ENCODE measurements at regions not wholly inside any gene's neighbourhood (a gene's known extent, or its start where the extent isn't known, plus 50 kb on each side); places are given as distances from the start of the nearest gene placed in this dataset.
"Not testable (repeated sequence)": the region's sequence is repeated elsewhere in the genome, so short reads cannot be mapped to it uniquely, and the experiment has no call there.

DNA sequence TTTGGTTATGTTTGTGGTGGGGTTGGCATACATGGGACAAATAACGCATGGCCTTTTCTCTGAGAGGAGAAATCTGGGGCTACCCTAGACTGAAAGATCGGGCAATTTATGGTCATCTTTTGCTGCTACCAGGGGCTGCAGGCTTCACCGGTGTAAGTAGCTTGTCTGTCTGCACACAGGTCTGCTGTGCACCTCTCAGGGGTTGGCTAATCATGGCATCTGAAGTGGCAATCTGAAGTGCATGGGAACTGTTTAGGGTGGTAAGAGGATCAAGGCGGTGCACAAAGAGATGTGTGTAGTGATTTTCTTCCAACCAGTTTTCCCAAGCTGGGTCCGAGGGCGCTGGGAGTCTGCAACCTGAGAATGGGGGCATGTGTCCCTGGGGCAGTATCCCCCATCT lies 141.3 kb downstream of the EMP1 start:
- H3F3A ChIP-seq (ENCODE audit: control insufficient read depth, insufficient read depth), result no peaks in the 10 kb centered on the region
- H3K36me3 ChIP-seq (ENCODE audit: control insufficient read depth, low read length), result no peaks in the 10 kb centered on the region
- no peaks in the 10 kb centered on the region for H3K27me3 ChIP-seq (ENCODE audit: control insufficient read depth, low read length)
- H3K4me2 ChIP-seq (ENCODE audit: low read length), result no peak overlapping the region
- no peaks in the 10 kb centered on the region for H3K79me2 ChIP-seq (ENCODE audit: control insufficient read depth, low read length)
- no peak overlapping the region for H3K4me3 ChIP-seq (ENCODE audit: low read length)
- TF ChIP-seq EZH2phosphoT487 (IDR thresholded peaks at IDR 0.05; ENCODE audit: borderline replicate concordance, low read length) (no peak), CTCF (IDR thresholded peaks at IDR 0.05; ENCODE audit: low read depth, low read length, poor library complexity, severe bottlenecking) (no peak)
- H4K20me1 ChIP-seq (ENCODE audit: control insufficient read depth, insufficient read depth, low read depth, low read length), result no peaks in the 10 kb centered on the region
- no peak overlapping the region for H3K27ac ChIP-seq (ENCODE audit: low read depth, low read length)
- H3K9me3 ChIP-seq (ENCODE audit: control insufficient read depth, insufficient read depth, low read length), result no peaks in the 10 kb centered on the region
- no peaks in the 10 kb centered on the region for H3K4me1 ChIP-seq (ENCODE audit: control insufficient read depth, low read length)
- no peaks in the 10 kb centered on the region for H3K9me2 ChIP-seq (replicated peaks; ENCODE audit: control insufficient read depth, low read length)

GRCh38 chr12:13336216-13336615 lies 139.7 kb downstream of the EMP1 start:
- H3K4me3 ChIP-seq (ENCODE audit: low read length), result no peak overlapping the region
- no peak overlapping the region for H3K27ac ChIP-seq (ENCODE audit: low read depth, low read length)
- H3K27me3 ChIP-seq (ENCODE audit: control insufficient read depth, low read length), result no peaks in the 10 kb centered on the region
- H4K20me1 ChIP-seq (ENCODE audit: control insufficient read depth, insufficient read depth, low read depth, low read length), result no peaks in the 10 kb centered on the region
- no peak for TF ChIP-seq EZH2phosphoT487 (IDR thresholded peaks at IDR 0.05; ENCODE audit: borderline replicate concordance, low read length)
- no peak for TF ChIP-seq CTCF (IDR thresholded peaks at IDR 0.05; ENCODE audit: low read depth, low read length, poor library complexity, severe bottlenecking)
- no peaks in the 10 kb centered on the region for H3F3A ChIP-seq (ENCODE audit: control insufficient read depth, insufficient read depth)
- H3K4me1 ChIP-seq (ENCODE audit: control insufficient read depth, low read length), result no peaks in the 10 kb centered on the region
- H3K9me2 ChIP-seq (replicated peaks; ENCODE audit: control insufficient read depth, low read length), result no peaks in the 10 kb centered on the region
- no peaks in the 10 kb centered on the region for H3K79me2 ChIP-seq (ENCODE audit: control insufficient read depth, low read length)
- no peaks in the 10 kb centered on the region for H3K36me3 ChIP-seq (ENCODE audit: control insufficient read depth, low read length)
- H3K4me2 ChIP-seq (ENCODE audit: low read length), result no peak overlapping the region
- no peaks in the 10 kb centered on the region for H3K9me3 ChIP-seq (ENCODE audit: control insufficient read depth, insufficient read depth, low read length)

GRCh38 chr12:13328535-13328934 lies 132.0 kb downstream of the EMP1 start:
- TF ChIP-seq EZH2phosphoT487 (IDR thresholded peaks at IDR 0.05; ENCODE audit: borderline replicate concordance, low read length) (no peak), CTCF (IDR thresholded peaks at IDR 0.05; ENCODE audit: low read depth, low read length, poor library complexity, severe bottlenecking) (no peak)
- Histone ChIP-seq H3K9me3 (ENCODE audit: control insufficient read depth, insufficient read depth, low read length) (no peaks in the 10 kb centered on the region), H3K36me3 (ENCODE audit: control insufficient read depth, low read length) (no peaks in the 10 kb centered on the region), H3K27me3 (ENCODE audit: control insufficient read depth, low read length) (no peaks in the 10 kb centered on the region), H3K9me2 (replicated peaks; ENCODE audit: control insufficient read depth, low read length) (no peaks in the 10 kb centered on the region), H3F3A (ENCODE audit: control insufficient read depth, insufficient read depth) (no peaks in the 10 kb centered on the region), H3K4me2 (ENCODE audit: low read length) (no peak overlapping the region), H3K79me2 (ENCODE audit: control insufficient read depth, low read length) (no peaks in the 10 kb centered on the region), H3K27ac (ENCODE audit: low read depth, low read length) (no peak overlapping the region), H3K4me1 (ENCODE audit: control insufficient read depth, low read length) (no peaks in the 10 kb centered on the region), H3K4me3 (ENCODE audit: low read length) (no peak overlapping the region), H4K20me1 (ENCODE audit: control insufficient read depth, insufficient read depth, low read depth, low read length) (no peaks in the 10 kb centered on the region)

GRCh38 chr12:13326076-13326475 lies 129.6 kb downstream of the EMP1 start:
- H3K27ac ChIP-seq (ENCODE audit: low read depth, low read length), result no peak overlapping the region
- no peaks in the 10 kb centered on the region for H3K9me2 ChIP-seq (replicated peaks; ENCODE audit: control insufficient read depth, low read length)
- no peak overlapping the region for H3K4me3 ChIP-seq (ENCODE audit: low read length)
- H3K4me2 ChIP-seq (ENCODE audit: low read length), result no peak overlapping the region
- no peaks in the 10 kb centered on the region for H3F3A ChIP-seq (ENCODE audit: control insufficient read depth, insufficient read depth)
- no peaks in the 10 kb centered on the region for H3K9me3 ChIP-seq (ENCODE audit: control insufficient read depth, insufficient read depth, low read length)
- H3K36me3 ChIP-seq (ENCODE audit: control insufficient read depth, low read length), result no peaks in the 10 kb centered on the region
- TF ChIP-seq CTCF (IDR thresholded peaks at IDR 0.05; ENCODE audit: low read depth, low read length, poor library complexity, severe bottlenecking), result no peak
- no peak for TF ChIP-seq EZH2phosphoT487 (IDR thresholded peaks at IDR 0.05; ENCODE audit: borderline replicate concordance, low read length)
- no peaks in the 10 kb centered on the region for H3K4me1 ChIP-seq (ENCODE audit: control insufficient read depth, low read length)
- no peaks in the 10 kb centered on the region for H3K27me3 ChIP-seq (ENCODE audit: control insufficient read depth, low read length)
- H3K79me2 ChIP-seq (ENCODE audit: control insufficient read depth, low read length), result no peaks in the 10 kb centered on the region
- H4K20me1 ChIP-seq (ENCODE audit: control insufficient read depth, insufficient read depth, low read depth, low read length), result no peaks in the 10 kb centered on the region

GRCh38 chr12:13325037-13325436 lies 128.5 kb downstream of the EMP1 start:
- not testable (repeated sequence) for H3K79me2 ChIP-seq (ENCODE audit: control insufficient read depth, low read length); H3K36me3 ChIP-seq (ENCODE audit: control insufficient read depth, low read length); H3K4me3 ChIP-seq (ENCODE audit: low read length); H3K9me2 ChIP-seq (replicated peaks; ENCODE audit: control insufficient read depth, low read length); H3K27me3 ChIP-seq (ENCODE audit: control insufficient read depth, low read length); H4K20me1 ChIP-seq (ENCODE audit: control insufficient read depth, insufficient read depth, low read depth, low read length); H3K4me2 ChIP-seq (ENCODE audit: low read length); H3K9me3 ChIP-seq (ENCODE audit: control insufficient read depth, insufficient read depth, low read length); H3K27ac ChIP-seq (ENCODE audit: low read depth, low read length); H3F3A ChIP-seq (ENCODE audit: control insufficient read depth, insufficient read depth); H3K4me1 ChIP-seq (ENCODE audit: control insufficient read depth, low read length)
